Vagina (tissue), 2 donors: ENCODE measurements at regions not wholly inside any gene's neighbourhood (a gene's known extent, or its start where the extent isn't known, plus 50 kb on each side); places are given as distances from the start of the nearest gene placed in this dataset.

Source experiments
- POLR2A ChIP-seq, 2 donors: fragments of 450-650 bp; IDR thresholded peaks; one replicate each; pipeline ENCODE4 v1.6.1; 2017; ENCODE audit warnings: antibody characterized with exemption in 2 of 2, mild to moderate bottlenecking in 2 of 2, moderate library complexity in 2 of 2
- POLR2AphosphoS5 ChIP-seq, 2 donors: sonication (generic); formaldehyde crosslinking; IDR thresholded peaks; one replicate each; pipeline ENCODE4 v1.9.0; 2017; ENCODE audit warnings: antibody characterized with exemption in 2 of 2, mild to moderate bottlenecking in 2 of 2, low read depth in 1 of 2; ENCODE audit not compliant: insufficient read depth in 1 of 2
- TF ChIP-seq, protein P1 (sequence below), 3 experiments: fragments of 450-650 bp in 2 of 3; fragments of 200-600 bp in 1 of 3; sonication (generic) in 1 of 3; IDR thresholded peaks; one replicate each; pipeline ENCODE4 v1.5.1; 2017 to 2019; ENCODE audit warnings: antibody characterized with exemption in 3 of 3, mild to moderate bottlenecking in 2 of 3, moderate library complexity in 2 of 3

DNA sequence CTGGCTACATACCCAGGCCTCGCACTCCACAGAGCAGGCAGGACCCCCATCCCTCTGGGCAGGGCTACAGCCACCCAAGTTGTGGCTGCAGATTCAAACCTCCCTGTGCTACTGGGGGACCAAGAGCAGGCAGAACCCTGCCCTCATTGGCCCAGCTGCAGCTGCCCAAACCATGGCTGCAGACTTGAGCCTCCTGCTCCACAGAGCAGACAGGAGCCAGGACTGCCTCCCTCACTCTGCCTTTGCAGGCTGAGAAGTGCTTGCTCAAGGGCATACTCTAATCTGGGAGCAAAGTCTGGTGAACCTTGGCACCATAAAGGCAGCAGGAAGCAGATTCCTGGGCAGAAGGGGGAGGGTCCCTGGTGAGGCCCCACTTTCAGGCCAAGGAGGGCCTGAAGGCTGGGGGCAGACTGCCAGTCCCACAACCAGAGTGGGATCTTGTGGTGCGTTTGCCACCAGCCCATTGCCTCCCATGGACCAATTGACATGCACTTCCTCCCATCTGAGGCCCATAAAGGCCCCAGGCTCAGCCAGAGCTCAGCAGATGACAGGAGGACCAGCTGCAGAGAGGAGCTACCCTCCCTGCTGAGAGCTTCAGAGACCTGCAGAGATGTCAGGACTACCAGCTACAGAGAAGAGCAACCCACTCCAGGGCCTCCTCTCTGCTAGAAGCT is 64.2 kb upstream of the EPHA6 start:
- TF ChIP-seq, protein P1, sequence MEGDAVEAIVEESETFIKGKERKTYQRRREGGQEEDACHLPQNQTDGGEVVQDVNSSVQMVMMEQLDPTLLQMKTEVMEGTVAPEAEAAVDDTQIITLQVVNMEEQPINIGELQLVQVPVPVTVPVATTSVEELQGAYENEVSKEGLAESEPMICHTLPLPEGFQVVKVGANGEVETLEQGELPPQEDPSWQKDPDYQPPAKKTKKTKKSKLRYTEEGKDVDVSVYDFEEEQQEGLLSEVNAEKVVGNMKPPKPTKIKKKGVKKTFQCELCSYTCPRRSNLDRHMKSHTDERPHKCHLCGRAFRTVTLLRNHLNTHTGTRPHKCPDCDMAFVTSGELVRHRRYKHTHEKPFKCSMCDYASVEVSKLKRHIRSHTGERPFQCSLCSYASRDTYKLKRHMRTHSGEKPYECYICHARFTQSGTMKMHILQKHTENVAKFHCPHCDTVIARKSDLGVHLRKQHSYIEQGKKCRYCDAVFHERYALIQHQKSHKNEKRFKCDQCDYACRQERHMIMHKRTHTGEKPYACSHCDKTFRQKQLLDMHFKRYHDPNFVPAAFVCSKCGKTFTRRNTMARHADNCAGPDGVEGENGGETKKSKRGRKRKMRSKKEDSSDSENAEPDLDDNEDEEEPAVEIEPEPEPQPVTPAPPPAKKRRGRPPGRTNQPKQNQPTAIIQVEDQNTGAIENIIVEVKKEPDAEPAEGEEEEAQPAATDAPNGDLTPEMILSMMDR (IDR thresholded peaks at IDR 0.05), result no peak
- no peak for TF ChIP-seq POLR2AphosphoS5 (IDR thresholded peaks at IDR 0.05; ENCODE audit: insufficient read depth in 1 of 2, low read depth in 1 of 2)
- no peak for TF ChIP-seq POLR2A (IDR thresholded peaks at IDR 0.05)
